Astrocyte of the spinal cord (primary cell): ENCODE measurements at regions not wholly inside any gene's neighbourhood (a gene's known extent, or its start where the extent isn't known, plus 50 kb on each side); places are given as distances from the start of the nearest gene placed in this dataset.

Experiments
- DNase-seq: peaks from one replicate; pipeline ENCODE4 v3.0.0; 2011; ENCODE audit warnings: low read depth, low spot score
- H3K4me3 ChIP-seq: 2 replicates; pipeline ENCODE4 v1.5.1; 2011; ENCODE audit warnings: low read depth, mild to moderate bottlenecking, low read length, moderate library complexity
- in situ Hi-C: cut with HindIII; loops from 2 replicates; pipeline ENCODE4 v1.10.0; 2017; ENCODE audit warnings: low sequenced_read_pairs
- TF ChIP-seq, protein P1 (sequence below): IDR thresholded peaks from 2 replicates; pipeline ENCODE4 v1.5.1; 2012; ENCODE audit warnings: low read depth, mild to moderate bottlenecking, low read length, inconsistent platforms

- TF ChIP-seq, protein P1, sequence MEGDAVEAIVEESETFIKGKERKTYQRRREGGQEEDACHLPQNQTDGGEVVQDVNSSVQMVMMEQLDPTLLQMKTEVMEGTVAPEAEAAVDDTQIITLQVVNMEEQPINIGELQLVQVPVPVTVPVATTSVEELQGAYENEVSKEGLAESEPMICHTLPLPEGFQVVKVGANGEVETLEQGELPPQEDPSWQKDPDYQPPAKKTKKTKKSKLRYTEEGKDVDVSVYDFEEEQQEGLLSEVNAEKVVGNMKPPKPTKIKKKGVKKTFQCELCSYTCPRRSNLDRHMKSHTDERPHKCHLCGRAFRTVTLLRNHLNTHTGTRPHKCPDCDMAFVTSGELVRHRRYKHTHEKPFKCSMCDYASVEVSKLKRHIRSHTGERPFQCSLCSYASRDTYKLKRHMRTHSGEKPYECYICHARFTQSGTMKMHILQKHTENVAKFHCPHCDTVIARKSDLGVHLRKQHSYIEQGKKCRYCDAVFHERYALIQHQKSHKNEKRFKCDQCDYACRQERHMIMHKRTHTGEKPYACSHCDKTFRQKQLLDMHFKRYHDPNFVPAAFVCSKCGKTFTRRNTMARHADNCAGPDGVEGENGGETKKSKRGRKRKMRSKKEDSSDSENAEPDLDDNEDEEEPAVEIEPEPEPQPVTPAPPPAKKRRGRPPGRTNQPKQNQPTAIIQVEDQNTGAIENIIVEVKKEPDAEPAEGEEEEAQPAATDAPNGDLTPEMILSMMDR = no peak
- DNase-seq = no peak
- in situ Hi-C loops = no loop called here
- H3K4me3 ChIP-seq = no peak overlapping the region
These were observed 131.8 kb upstream of the FBN2 start for GRCh38 chr5:128669803-128670202.

GRCh38 chr5:128671943-128672342 lies 133.9 kb upstream of the FBN2 start:
- H3K4me3 ChIP-seq = no peak overlapping the region
- TF ChIP-seq, protein P1 = no peak
- no peak for DNase-seq
- in situ Hi-C loops = no loop called here

DNA sequence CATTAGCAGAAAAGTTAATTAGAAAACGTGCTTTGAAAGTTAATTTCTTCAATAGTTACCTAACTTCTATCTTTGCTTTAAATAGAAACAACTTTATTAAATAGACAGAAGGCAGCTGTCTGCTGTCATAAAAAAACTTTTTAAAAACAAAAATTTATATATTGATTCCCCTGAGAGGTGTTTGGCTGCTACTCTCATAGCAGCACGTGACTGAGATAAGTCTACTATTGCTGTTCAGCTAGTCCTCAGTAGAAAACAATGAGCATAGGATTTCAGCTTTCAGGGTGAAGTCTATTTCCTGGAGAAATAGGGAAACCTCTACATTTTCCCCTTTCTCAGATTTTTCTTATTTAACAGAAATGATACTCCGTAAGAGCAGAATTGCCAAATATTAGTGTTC lies 135.0 kb upstream of the FBN2 start:
- DNase-seq = no peak
- in situ Hi-C loops = no loop called here
- H3K4me3 ChIP-seq = no peak overlapping the region
- TF ChIP-seq, protein P1 = no peak

DNA sequence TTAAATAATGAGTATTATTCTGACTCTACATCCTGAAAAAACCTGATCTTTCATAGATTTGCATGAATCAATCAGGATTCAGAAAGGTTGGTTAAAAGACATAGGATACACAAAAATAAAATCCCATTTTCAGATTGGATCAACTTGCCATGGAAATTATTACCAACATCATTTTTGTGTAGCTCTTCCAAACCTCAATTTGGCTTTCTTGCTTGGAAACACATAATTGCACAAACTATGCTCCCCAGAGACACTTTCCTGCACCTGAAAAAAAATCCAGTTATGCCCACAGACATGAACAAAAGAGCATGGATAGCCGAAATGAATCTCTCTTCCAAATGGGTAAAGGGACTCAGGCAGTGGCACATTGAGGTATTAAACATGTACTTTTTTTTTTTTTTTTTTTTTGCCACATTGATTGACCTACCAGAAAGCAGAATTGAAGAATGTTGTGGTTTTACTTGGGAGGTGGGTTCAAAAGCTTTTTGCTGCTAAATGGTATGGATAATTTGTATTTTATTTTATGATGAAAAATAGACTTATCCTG lies 135.4 kb upstream of the FBN2 start:
- H3K4me3 ChIP-seq = no peak overlapping the region
- DNase-seq = no peak
- TF ChIP-seq, protein P1 = no peak
- in situ Hi-C loops = no loop called here

DNA sequence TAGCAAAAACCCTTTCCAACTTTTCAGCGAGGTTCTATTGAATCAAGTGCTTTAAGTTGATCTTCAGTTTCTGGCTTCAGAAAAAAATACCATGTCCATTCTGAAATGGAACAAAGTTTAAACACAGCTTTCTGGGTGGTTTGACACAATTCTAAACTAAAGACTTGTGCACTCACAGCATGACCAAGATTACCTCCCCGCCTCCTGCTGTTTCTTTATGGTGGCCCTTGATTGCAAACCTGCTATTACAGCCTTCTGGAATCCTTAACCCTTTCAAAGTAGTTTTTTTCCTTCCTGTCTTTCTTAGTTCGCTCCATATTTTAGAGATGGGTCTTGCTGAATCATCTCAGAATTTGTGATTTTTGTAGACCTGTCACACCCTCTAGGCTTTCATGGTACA lies 135.9 kb upstream of the FBN2 start:
- in situ Hi-C loops = no loop called here
- H3K4me3 ChIP-seq = no peak overlapping the region
- DNase-seq = no peak
- TF ChIP-seq, protein P1 = no peak

GRCh38 chr5:128674837-128675446 lies 136.9 kb upstream of the FBN2 start:
- H3K4me3 ChIP-seq = no peak overlapping the region
- DNase-seq = peak; percentile 52
- TF ChIP-seq, protein P1 = peak; percentile 81
- in situ Hi-C loops = no loop called here
